Bone marrow (tissue), 2 donors: ENCODE measurements at regions not wholly inside any gene's neighbourhood (a gene's known extent, or its start where the extent isn't known, plus 50 kb on each side); places are given as distances from the start of the nearest gene placed in this dataset.

Experiments used
- DNase-seq, 2 donors: peaks; one replicate each; lab custom pipeline; 2025; lab: John Stamatoyannopoulos, UW

DNA sequence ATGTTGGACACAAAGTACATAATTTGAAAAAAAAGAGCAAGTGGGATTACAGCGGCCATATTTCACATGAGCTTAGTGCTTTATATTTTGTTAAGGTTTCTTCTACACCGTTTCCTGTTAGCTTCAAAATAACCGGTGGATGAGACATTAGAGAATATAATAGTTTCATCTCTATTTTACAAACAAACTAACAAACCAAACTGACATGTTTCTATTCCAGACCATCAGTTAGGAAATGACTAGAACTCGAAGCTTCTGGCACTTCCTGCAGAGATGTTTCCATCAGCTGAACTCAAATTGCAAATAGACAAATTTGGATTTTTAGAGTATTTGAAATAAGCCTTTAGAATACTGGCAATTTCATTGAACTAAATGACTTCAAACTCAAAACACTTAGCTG is 86.5 kb downstream of the MTRR start:
- DNase-seq = no peak

DNA sequence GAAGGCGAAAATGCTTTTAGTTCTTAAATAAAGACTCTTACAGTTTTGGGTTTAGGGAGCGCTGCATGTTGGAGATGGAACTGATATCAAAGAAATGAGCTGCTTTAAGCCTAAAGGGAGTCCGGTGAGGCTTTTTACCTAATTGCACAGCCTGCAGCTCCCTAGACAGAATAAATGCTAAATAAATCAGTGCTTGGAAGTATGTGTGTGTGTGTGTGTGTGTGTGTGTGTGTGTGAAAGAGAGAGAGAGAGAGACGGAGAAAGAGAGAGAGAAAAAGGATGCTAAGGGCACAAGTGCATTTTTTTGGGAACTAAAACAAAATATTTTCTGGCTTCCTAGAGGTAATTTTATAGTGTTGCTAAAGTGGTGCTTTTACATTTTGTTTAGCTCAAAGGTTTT is 88.4 kb downstream of the MTRR start:
- no peak for DNase-seq

DNA sequence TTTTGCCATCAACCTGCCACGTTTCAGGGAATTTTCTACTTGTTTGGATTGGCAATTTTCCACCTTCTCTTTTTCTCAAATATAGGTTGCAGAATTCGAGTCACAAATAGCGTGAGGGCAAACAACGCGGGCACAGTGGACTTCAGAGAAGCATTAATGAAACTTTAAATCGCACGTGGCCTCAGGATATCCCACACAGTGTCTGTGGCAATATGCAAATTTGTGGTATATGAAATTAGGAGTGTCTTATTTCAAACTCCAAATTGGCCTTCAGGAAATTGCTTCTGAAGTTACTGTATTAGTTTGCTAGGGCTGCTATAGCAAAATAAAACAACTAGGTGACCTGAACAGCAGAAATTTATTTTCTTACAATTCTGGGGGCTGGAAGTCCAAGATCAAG is 91.2 kb downstream of the MTRR start:
- DNase-seq = no peak

DNA sequence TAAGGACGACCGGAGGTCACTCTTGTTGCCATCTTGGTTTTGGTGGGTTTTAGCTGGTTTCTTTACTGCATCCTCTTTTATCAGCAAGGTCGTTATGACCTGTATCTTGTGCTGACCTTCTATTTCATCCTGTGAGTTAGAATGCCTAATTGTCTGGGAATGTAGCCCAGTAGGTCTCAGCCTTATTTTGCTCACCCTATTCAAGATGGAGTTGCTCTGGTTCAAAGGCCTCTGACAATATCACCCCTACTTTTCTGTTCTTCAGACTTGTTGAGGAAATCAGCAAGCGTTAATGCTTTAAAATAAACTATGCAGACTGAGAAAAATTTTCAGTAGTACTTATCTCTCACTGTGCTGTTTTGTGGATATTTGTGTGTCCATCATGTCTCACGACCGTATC is 92.6 kb downstream of the MTRR start:
- DNase-seq = no peak

DNA sequence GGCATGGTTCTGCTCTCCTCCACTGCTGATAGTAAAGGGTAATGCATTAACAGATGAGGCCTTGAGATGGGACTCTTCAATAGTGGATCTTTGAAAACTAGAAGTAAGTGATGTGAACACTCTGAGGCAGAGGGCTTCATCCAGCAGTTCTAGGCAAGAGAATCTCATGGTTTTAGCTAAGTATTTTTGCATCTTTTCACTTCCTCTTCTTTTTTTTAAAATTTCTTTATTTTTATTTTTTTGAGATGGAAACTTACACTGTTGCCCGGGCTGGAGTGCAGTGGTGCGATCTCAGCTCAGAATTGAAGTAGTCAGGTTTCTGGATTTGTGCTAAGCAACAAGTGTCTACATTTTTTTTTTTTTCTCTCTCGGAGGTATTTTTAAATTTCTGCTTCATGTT is 101.9 kb downstream of the MTRR start:
- no peak for DNase-seq

DNA sequence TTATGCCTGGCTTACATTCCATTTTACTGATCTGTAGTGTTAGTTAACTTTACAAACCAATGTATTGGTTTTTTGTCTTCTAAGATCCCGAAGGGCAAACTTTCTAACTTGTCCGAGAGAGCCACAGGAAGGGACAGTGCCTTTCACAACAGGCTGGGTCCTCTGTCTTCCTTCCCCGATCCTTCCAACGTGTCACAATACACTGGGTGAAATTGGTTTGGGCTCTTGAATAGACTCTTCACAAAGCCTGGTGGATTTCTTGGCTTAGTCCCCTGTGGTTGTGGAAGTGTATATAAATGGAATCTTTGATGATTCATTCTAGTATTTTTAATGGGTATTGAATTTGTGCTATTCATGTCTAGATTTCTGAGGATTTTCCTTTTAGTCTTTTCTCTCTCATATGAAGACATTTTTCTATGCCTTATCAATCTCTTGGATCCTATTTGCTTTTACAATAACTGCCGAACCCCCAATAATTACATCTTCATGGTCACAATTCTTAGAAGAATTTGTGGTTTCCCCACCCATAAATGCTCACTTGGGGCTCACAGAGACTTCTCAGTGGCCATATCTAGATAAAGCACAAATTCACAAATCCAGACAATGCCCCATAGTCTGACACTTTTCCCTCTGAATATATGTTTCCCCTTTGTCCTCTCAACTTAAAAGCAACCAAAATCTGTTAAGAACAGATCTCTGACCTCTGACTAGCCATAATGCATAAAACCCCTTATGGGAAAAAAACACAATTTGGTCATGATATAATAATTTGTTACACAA is 107.7 kb downstream of the MTRR start:
- no peak for DNase-seq

DNA sequence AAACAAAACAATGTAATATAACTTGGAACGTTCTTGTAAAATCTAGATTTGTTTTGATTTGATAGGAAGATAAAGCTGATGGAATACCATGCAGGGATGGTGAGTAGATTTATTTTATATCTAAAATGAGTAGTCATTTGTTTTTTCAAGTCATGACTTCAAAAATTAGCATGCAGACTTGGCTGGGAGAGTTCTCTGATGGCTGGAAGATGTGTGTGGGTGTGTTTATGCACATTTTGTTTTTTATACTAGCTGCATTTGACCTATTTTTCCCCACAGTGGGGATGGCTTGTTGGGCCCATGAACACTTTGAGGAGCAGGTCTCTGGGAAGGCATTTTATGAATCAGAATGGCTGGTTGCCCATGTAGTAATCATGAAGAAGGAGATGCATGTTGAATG is 109.2 kb downstream of the MTRR start:
- DNase-seq = no peak

DNA sequence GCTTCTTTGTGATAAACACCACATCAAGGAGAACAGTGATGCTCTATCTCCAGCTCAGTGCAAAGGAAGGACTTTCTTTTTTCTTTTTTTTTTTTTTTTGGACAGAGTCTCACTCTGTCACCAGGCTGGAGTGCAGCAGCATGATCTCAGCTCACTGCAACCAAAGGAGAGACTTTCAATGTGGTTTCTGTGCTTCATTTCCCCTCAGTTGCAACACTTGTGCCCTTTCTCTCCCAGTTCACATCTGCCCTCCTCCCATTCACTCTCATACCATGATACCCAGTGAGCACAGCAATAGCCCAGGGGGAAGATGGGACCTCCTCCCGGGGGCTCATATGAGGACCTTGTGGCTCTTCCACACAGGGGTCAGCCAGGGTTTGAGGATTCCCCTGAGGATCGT is 110.0 kb downstream of the MTRR start:
- DNase-seq = no peak

DNA sequence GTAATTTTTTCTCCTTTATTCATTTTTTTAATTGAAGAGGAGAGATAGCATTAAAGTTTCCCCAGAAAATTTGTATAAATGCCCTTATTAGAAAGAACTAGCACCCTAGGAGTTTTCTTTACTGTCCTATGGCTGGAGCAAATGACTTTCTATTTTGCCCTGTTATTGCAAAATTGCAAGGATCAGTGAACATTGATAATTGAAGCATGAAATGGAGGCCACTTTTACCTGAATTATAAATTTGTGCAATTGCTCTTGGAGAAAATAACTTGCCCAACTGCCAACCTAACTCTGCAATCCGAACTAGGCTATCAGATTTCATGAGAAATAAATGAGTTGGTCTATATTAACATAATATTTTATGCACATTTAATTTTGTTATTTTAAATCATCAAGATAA is 111.9 kb downstream of the MTRR start:
- no peak for DNase-seq

DNA sequence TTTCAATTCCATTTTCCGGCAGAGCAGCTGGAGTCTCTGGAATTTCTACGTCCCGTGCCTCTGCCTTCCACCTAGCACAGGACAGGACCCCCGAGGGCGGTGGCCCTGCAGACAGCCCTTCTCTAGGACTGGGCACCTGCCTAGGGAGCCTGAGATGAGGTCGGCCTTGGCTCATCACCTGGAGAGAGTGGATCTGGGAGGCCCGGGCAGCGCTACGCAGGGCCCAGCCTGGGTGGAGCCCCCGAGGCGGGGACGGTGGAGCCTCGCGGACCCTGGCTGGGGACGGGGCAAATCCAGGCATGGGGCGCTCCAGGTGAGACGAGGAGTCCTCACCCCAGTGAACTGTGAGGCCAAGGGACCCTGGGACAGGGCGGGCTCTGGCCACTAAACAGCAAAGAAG is 114.5 kb downstream of the MTRR start:
- DNase-seq = no peak

DNA sequence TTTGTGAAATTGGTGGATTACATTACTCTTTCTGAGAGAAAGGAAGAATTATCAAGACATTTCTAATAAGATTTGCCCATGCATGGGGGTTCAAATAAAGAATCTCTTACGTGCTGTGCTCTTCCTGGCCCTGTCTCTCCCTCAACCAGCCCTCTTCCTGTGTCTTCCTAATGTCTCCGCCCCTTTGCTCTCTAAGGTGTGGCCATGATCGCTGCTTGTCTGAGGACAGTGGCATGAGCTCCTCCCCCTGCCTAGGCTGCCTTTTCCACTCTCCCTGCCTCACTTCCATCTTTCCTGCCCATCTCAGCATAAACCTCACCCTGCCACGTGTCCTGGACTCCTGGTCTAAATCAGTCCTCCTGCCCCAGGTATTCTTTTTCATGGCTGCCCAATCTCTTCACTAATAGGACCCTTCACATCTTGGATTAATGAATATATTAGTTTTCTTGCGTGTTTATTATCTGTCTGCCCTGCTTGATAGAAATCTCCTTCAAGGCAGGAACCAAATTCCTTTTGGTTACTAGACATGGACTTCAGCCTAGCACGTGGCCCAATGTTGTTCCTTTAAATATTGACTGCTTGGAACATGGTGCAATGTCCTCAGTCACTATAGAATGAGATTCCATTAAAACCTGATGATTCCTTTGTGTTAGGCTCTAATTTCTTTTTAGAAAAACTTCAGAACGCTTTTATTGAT is 122.3 kb downstream of the MTRR start:
- no peak for DNase-seq

DNA sequence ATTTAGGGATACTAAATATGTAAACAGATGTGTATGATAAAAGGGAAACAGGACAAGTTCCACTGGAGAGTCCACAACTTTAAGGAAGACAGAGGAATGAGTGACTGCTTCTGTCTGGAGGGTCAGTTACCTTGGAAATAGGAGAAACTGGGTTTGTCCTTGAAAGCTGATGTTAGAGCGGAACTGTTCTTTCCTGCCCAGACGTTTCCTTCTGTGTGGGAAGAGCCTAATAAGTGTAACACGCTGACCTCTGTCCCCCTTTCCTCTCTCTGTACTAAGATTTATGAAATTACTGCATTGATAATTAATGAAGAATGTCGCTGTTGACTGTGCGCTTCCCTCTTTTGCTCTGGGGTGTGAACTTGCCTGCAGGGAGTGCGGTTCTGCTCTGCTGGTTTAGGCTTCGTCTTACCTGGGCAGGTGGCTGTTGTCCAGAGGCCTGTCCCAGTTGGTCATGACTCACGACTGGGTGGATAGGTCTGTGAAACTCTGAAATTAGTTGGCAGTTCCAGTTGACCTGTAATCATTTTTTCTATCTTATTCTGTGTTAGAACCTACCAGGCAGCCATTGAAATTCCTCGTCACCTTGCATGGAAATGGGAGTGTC is 126.8 kb downstream of the MTRR start:
- DNase-seq = no peak

DNA sequence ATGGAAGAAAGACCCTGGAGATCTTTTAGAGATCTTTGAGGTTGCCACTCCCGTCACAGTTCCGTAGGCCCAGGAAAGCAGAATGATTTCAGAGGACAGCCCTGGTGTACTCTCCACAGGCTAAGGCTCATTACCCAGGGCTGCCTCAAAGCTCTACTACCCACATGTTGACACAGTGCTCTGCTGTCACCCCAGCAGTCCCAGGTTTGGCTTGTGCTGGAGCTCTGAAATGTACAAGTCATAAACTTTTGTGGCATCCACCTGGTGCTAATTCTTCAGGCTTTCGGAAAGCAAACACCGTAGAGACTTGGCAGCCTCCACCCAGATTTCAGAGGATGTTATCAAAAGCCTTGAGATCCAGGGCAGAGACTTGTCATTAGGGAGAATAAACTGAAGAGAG is 136.5 kb downstream of the MTRR start:
- DNase-seq = no peak

DNA sequence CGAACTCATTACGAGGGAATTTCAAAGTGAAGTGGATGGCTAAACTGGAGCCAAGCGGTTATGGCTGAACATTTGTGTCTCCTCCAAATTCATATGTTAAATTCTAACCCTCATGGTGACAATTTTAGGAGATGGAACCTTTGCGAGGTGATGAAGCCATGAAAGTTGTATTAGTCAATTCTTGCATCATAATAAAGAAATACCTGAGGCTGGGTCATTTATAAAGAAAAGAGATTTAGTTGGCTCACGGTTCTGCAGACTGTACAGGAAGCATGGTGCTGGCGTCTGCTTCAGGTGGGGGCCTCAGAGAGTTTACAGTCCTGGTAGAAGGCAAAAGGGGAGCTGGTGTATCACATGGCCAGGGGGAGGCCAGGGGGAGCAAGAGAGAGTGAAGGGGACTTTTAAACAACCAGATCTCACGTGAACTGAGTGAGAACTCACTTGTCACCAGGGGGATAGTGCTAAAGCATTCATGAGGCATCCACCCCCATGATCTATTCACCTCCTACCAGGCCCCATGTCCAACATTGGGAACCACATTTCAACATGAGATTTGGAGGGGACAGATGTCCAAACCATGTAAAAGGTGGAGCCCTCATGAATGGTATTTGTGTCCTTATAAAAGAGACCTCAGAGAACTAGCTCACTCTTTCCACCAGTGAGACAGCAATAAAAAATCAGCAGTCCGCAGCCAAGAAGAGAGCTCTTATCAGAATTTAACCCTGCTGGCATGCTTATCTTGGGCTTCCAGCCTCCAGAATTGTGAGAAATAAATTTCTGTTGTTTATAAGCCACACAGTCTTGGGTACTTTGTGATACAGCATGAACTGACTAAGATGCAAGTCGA is 143.4 kb downstream of the MTRR start:
- no peak for DNase-seq

DNA sequence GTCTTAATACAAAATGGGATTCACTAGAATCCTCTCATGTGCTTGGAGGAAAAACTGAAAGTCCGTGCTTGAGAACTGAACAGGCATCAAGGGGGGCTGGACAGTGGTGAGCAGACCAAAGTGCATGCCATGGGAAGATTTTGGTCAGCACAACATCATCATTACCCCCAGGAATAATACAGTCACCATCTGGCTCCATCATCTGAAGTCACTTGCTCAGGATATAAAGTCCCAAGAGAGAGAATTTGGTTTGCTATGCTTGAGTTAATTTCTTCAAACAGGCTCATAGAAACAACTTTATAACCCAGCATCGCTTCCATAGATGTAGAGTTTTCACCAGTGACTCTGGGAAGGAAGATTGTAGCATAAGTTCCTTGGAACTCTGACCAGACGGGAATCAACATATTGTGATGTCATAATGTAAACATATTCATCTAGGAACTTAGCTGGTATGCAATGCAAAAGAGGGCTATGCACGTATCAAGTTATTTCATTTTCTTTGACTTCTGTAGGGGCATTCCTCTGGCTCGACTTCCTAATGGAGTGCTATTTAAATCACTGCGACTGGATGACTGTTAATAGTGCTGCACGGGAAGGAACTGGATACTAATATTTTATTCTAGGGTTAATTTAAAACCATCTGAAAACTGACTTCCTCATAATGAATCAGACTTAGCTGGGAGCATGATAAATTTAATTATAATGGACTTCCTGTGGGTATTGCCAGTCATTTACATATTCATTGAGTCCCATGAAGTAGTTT is 145.2 kb downstream of the MTRR start:
- DNase-seq = no peak

DNA sequence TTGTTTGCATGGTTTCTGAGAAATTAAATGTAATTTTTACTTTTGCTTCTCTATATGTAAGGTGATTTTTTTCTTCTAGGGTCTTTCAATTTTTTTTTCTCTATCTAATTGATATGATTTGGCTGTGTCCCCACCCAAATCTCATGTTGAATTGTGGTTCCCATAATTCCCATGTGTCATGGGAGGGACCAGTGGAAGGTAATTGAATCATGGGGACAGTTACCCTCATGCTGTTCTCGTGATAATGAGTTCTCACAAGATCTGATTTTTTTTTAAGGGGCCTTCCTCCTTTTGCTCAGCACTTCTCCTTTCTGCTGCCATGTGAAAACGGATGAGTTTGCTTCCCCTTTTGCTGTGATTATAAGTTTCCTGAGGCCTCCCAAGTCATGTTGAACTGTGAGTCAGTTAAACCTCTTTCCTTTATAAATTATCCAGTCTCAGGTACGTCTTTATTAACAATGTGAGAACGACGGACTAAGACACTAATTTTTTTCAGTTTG is 150.8 kb downstream of the MTRR start:
- peak in 1 of 2 donors; percentile 40 for DNase-seq

DNA sequence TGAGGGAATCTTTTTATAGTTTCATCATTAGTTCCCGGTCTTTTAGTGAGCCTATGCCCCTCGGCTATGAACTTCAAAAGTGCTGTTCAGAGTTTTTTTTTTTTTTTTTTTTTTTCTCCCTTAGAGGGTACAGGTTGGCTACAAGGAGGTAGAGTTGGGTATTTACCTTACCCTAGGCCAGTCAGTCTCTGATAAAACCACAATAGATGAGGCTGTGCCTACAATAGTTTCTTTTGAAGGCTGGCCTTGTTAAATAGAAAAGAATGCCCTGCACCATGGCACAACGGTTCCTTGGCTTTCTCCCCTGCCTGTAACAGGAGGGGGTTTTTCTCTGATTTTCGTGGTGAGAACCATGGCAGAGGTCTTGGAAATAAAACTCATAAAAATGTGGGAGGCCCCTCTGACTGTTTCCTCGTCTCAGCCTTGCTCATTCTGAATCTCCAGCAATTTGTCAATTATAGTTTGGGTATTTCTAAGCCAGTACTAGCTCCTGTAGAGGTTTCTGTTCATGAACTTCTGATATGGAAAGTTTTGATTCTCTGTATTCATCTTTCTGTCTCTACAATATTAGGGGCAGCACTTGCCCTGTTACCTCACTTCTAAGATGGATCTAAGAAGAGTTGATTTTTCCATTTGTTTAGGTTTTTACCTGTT is 152.0 kb downstream of the MTRR start:
- DNase-seq = no peak

DNA sequence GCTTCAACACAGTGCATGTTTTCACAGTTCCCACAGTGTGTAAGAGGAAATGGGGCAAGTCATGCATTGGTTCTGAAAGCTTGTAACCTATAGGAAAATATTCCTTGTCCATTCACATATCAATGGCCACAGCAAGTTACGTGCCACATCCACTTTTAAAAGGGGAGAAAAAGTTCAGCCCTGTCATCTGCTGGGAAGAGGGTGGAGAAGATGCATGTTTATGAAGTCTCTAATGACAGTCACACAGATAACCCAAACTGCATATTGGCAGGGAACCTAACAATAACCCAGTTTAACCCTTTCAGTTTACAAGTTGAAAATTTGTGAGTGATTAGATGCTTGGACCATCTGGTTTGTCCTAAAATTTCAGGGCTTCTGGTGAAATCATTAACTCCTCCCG is 159.3 kb downstream of the MTRR start:
- DNase-seq = no peak

DNA sequence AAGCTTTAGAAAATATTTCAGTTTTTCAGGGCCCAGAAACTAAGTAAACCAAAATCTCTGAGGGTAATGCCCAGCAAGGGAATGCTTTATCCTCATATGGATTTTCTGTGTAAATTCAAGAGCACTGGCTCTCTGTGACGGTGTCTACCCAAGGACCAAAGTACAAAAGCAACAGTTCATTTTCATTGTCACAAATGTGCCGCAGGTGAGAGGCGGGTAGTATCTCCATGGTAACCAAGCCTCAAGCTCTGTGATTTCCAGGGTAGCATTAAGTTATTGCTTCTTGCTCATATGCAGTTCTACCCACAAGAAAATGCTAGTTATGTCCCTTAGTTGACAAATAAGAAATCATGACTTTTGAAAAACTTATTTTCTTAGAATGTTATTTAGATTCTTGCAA is 164.3 kb downstream of the MTRR start:
- no peak for DNase-seq

DNA sequence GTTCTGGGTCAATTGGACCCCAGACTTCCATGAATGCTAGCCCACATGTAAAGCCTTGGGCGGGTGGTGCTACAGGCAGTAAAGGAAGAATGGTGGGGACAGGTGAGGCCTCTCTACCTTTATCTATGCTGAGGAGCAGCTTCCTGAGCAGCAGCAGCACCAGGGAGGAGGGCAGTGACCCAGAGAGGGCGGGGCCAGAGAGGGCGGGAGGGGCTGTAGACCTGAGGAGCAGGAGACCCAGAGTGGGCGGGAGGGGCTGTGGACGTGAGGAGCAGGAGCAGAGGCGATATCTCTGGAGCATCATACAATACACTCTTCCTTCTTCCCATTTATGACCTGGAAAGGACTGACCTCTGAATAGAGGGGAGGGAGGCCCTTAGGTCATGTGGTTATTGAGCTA is 165.9 kb downstream of the MTRR start:
- no peak for DNase-seq

DNA sequence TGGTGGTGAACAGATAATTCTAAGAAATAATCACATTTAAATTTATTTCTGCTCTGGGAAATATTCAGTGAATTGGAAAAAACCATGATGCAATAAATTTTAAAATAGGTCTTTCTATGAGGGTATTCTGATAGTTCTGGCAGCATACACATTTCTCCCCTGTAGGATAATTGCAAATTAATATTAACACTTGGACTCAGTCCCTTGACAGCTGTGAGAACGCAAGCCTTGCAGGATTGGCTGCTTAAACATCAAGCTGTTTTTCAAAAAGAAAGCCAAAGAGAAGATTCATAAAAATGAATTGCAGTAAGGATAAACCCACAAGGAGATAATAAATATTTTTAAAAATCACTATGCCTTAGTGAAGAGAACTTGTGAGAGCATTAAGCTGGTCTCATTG is 180.0 kb downstream of the MTRR start:
- no peak for DNase-seq
